GM18498 (cell line): ENCODE measurements at regions not wholly inside any gene's neighbourhood (a gene's known extent, or its start where the extent isn't known, plus 50 kb on each side); places are given as distances from the start of the nearest gene placed in this dataset.
"Not testable (repeated sequence)": the region's sequence is repeated elsewhere in the genome, so short reads cannot be mapped to it uniquely, and the experiment has no call there.

Source experiments
- ATAC-seq: cut with Tn5 transposase; IDR thresholded peaks from one replicate; pipeline ENCODE4 v1.9.1; 2021; ENCODE audit warnings: mild to moderate bottlenecking, moderate library complexity; ENCODE audit not compliant: unreplicated experiment

GRCh38 chr15:84151205-84151931 lies 84.2 kb upstream of the GOLGA6L4 start:
- no peak for ATAC-seq

- ATAC-seq = not testable (repeated sequence)
These were observed 83.1 kb upstream of the GOLGA6L4 start for GRCh38 chr15:84152381-84152979.

- not testable (repeated sequence) for ATAC-seq
These were observed 81.9 kb upstream of the GOLGA6L4 start for GRCh38 chr15:84153655-84154140.

GRCh38 chr15:84154314-84154713 lies 81.3 kb upstream of the GOLGA6L4 start:
- not testable (repeated sequence) for ATAC-seq

GRCh38 chr15:84154787-84155186 lies 80.8 kb upstream of the GOLGA6L4 start:
- not testable (repeated sequence) for ATAC-seq

GRCh38 chr15:84155792-84156587 lies 79.6 kb upstream of the GOLGA6L4 start:
- not testable (repeated sequence) for ATAC-seq

- not testable (repeated sequence) for ATAC-seq
These were observed 79.1 kb upstream of the GOLGA6L4 start for GRCh38 chr15:84156588-84156840.

GRCh38 chr15:84157056-84157632 lies 78.4 kb upstream of the GOLGA6L4 start:
- ATAC-seq = not testable (repeated sequence)

- ATAC-seq = not testable (repeated sequence)
These were observed 77.7 kb upstream of the GOLGA6L4 start for GRCh38 chr15:84157857-84158256.

- not testable (repeated sequence) for ATAC-seq
These were observed 76.0 kb upstream of the GOLGA6L4 start for GRCh38 chr15:84159346-84160269.

GRCh38 chr15:84164423-84165292 lies 70.9 kb upstream of the GOLGA6L4 start:
- not testable (repeated sequence) for ATAC-seq

- not testable (repeated sequence) for ATAC-seq
These were observed 65.5 kb upstream of the GOLGA6L4 start for GRCh38 chr15:84170029-84170428.

- not testable (repeated sequence) for ATAC-seq
These were observed 62.4 kb upstream of the GOLGA6L4 start for GRCh38 chr15:84173231-84173610.
